Right lobe of liver (tissue), 6 donors: ENCODE measurements at regions not wholly inside any gene's neighbourhood (a gene's known extent, or its start where the extent isn't known, plus 50 kb on each side); places are given as distances from the start of the nearest gene placed in this dataset.

ENCODE experiments used
- ATAC-seq, 4 donors: fragments of 200-7000 bp; cut with Tn5 transposase; one replicate each; pipeline ENCODE4 v1.9.1; 2020; ENCODE audit warnings: mild to moderate bottlenecking in 4 of 4, moderate library complexity in 4 of 4
- DNase-seq, 3 donors: peaks; one replicate each; pipeline ENCODE4 v3.0.0-alpha.2; 2020
- H3K27ac ChIP-seq, 3 donors: fragments of 200-600 bp; one replicate each; pipeline ENCODE4 v1.8.0; 2022
- H3K27me3 ChIP-seq, 2 donors: fragments of 200-600 bp; one replicate each; pipeline ENCODE4 v1.8.0; 2022
- H3K36me3 ChIP-seq, 4 donors: fragments of 200-600 bp; sonication (generic) in 1 of 4; one replicate each; pipeline versions ENCODE4 v1.5.1 to v1.8.0; 2017 to 2022; ENCODE audit warnings: control low read depth in 1 of 4
- H3K4me1 ChIP-seq, 4 donors: fragments of 200-600 bp; sonication (generic) in 1 of 4; one replicate each; pipeline versions ENCODE4 v1.5.1 to v1.8.0; 2017 to 2022; ENCODE audit warnings: control low read depth in 1 of 4
- H3K4me3 ChIP-seq, 3 donors: fragments of 200-600 bp; one replicate each; pipeline ENCODE4 v1.8.0; 2022
- H3K9me3 ChIP-seq, 4 donors: fragments of 200-600 bp; sonication (generic) in 1 of 4; one replicate each; pipeline versions ENCODE4 v1.5.1 to v1.8.0; 2017 to 2022; ENCODE audit warnings: control low read depth in 1 of 4
- POLR2A ChIP-seq: fragments of 450-650 bp; IDR thresholded peaks from one replicate; pipeline ENCODE4 v1.6.1; 2017; ENCODE audit warnings: antibody characterized with exemption, mild to moderate bottlenecking
- WGBS: methylation state at CpG from one replicate; pipeline ENCODE4 v1.1.6; 2018; ENCODE audit warnings: low coverage, low lambda C conversion rate; ENCODE audit not compliant: insufficient coverage; ENCODE audit errors: missing lambda C conversion rate; 5-methylcytosine and 5-hydroxymethylcytosine counted together
- intact Hi-C, 2 donors: fragments of 100-400 bp; cut with DNase I; formaldehyde crosslinking; loops; one replicate each; pipeline versions ENCODE4 v1.11.2 to v1.14.1; 2022
- TF ChIP-seq, protein P1 (sequence below), 4 donors: fragments of 200-600 bp in 3 of 4; fragments of 450-650 bp in 1 of 4; IDR thresholded peaks; one replicate each; pipeline versions ENCODE4 v1.5.1 to v1.8.0; 2016 to 2022; ENCODE audit warnings: antibody characterized with exemption in 4 of 4, mild to moderate bottlenecking in 2 of 4
- donor health status: DM: no; HTN: yes; CAD: no.
- donor health status: DM: no; HTN: no; CAD: no.
- donor health status: DM: no; HTN: no; CAD: no.
- donor health status: DM: no; HTN: yes; CAD: no.
- donor health status: DM: no; HTN: yes; CAD: no.

DNA sequence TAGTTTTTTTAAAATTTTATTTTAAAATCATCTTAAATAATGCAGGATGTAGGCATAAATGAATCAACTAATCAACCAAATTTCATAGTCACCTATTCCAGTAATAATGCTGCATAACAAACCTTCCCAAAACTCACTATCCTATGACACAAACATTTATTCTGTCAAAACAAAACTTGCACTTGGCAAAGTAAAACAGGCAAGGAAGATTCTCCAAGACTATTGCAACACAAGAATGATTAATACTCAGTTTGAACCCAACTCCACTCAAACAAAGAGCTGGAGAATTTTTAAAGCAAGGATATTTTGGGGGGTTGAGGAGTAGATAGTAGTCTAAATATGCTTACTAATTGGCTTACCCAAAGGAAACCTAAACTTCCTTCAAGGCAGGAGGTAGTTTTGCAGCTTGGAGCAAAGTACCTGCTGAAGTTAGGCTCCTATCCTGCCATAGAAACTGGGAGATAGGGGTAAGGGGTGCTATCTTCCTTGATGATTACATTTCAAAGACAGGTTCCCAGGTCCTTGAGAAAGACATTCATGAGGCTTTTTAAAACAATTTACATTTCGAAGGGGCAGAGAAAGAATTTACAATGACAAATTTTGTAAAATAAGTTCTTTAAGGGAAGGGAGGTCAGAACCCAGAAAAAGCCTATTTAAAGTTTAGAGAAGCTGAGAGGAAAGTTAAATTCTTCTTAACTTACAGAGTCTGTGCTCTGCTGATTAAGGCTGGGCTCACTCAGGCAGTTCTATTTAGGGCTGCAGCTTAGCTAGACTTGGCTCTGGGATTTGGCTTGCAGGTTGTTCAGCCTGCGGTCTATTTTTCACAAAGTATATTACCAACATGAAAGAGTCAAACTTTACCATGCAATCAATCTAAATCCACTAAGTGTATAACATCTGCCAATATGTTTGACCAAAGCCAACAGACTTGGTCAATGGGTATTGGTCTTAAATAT is 549.0 kb downstream of the KCTD12 start:
- Histone ChIP-seq H3K27me3 (no peaks in the 10 kb centered on the region), H3K4me1 (no peaks in the 10 kb centered on the region), H3K4me3 (no peak overlapping the region), H3K27ac (no peak overlapping the region), H3K36me3 (no peaks in the 10 kb centered on the region), H3K9me3 (no peaks in the 10 kb centered on the region)
- DNase-seq (no peak), ATAC-seq (no peak)
- TF ChIP-seq, protein P1, sequence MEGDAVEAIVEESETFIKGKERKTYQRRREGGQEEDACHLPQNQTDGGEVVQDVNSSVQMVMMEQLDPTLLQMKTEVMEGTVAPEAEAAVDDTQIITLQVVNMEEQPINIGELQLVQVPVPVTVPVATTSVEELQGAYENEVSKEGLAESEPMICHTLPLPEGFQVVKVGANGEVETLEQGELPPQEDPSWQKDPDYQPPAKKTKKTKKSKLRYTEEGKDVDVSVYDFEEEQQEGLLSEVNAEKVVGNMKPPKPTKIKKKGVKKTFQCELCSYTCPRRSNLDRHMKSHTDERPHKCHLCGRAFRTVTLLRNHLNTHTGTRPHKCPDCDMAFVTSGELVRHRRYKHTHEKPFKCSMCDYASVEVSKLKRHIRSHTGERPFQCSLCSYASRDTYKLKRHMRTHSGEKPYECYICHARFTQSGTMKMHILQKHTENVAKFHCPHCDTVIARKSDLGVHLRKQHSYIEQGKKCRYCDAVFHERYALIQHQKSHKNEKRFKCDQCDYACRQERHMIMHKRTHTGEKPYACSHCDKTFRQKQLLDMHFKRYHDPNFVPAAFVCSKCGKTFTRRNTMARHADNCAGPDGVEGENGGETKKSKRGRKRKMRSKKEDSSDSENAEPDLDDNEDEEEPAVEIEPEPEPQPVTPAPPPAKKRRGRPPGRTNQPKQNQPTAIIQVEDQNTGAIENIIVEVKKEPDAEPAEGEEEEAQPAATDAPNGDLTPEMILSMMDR (IDR thresholded peaks at IDR 0.05), result no peak
- TF ChIP-seq POLR2A, result no peak
- intact Hi-C loops, result no loop called here
- WGBS, result 41% methylated on average over 2 of the region's 2 CpGs

DNA sequence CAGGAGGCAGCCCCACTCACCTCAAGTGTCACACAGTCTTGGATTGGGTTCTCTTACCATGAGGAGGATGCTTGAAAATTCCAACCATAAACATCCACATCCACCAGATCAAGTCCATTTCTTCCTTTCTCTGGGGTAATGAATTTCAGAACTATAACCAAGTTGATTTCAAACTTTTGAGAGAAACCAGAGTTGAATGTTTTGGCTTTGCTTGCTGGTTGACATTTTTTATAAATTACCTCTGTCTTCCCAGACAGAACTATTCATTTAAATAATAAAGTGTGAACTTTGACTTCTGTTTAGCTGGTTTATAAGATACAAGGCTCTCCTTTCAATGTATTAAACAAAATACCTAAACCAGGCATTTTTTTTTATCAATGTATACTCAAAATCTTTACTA is 550.7 kb downstream of the KCTD12 start:
- H3K4me1 ChIP-seq, result no peaks in the 10 kb centered on the region
- H3K9me3 ChIP-seq, result no peaks in the 10 kb centered on the region
- no peaks in the 10 kb centered on the region for H3K36me3 ChIP-seq
- H3K27ac ChIP-seq, result no peak overlapping the region
- DNase-seq (no peak), ATAC-seq (no peak)
- no peak overlapping the region for H3K4me3 ChIP-seq
- TF ChIP-seq, protein P1 (IDR thresholded peaks at IDR 0.05), result no peak
- TF ChIP-seq POLR2A, result no peak
- intact Hi-C loops, result no loop called here
- no peaks in the 10 kb centered on the region for H3K27me3 ChIP-seq

DNA sequence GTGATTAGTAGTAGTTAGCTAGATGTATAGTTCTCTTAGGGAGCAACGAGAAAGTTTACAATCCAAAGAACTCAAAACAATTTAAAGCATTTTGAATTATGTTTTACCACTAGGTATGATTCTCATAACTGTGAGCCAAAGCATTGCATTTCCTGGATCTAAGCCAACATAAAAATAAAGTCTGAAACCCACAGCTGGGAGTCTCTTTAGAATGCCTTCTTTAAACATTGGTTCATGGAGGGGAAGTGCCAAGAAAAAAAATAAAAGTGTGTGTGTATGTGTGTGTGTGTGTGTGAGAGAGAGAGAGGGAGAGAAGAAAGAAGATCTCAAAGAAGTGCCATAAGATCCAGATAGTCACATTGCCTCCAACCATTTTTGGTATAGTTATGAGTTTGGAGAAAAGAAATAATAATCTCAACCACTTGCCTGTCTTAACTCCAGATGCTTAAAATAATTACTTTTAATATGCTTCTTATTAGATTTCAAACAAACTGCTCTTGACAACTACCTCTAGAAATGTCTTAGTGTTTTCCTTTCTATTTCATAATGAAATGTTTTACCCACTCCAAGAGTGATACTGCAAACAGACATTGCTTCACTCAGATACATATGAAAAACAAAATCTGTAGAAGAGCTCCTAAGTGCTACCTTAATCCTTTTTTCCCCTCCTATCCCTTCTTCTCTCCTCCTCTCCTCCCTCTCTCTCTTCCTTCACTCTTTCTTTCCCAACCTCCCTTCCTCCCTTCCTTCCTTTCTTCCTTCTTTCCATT is 554.1 kb downstream of the KCTD12 start:
- no peaks in the 10 kb centered on the region for H3K27me3 ChIP-seq
- H3K9me3 ChIP-seq, result no peaks in the 10 kb centered on the region
- H3K4me1 ChIP-seq, result no peaks in the 10 kb centered on the region
- H3K27ac ChIP-seq, result no peak overlapping the region
- no peaks in the 10 kb centered on the region for H3K36me3 ChIP-seq
- ATAC-seq (no peak), DNase-seq (no peak)
- no peak overlapping the region for H3K4me3 ChIP-seq
- intact Hi-C loops, result no loop called here
- TF ChIP-seq POLR2A, result no peak
- TF ChIP-seq, protein P1 (IDR thresholded peaks at IDR 0.05), result no peak
- 12% methylated on average over 1 of the region's 1 CpG for WGBS

DNA sequence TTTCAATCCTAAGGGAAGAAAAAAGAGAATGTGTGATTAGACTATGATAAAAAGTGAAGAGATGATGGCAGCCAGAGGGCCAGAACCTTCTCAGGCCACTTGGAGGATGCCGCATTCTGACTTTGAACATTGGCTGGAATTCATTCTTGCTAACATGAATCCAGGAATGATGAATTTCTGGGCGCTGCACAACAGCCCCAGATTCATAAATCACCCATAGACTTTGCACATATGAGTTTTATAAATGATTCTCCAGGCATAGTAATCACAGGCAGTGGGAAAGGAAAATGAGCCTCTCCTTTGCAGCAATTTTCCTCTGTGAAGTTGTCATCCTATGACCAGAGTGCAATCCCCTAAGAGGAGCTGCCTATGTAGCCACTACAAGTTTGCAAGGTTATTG is 555.4 kb downstream of the KCTD12 start:
- TF ChIP-seq POLR2A, result no peak
- TF ChIP-seq, protein P1 (IDR thresholded peaks at IDR 0.05), result no peak
- 40% methylated on average over 2 of the region's 2 CpGs for WGBS

More for the DNA sequence above, 555.4 kb downstream of the KCTD12 start:
- DNase-seq (no peak), ATAC-seq (no peak)
- Histone ChIP-seq H3K4me1 (no peaks in the 10 kb centered on the region), H3K27ac (no peak overlapping the region), H3K27me3 (no peaks in the 10 kb centered on the region), H3K36me3 (no peaks in the 10 kb centered on the region), H3K9me3 (no peaks in the 10 kb centered on the region), H3K4me3 (no peak overlapping the region)
- intact Hi-C loops, result no loop called here
